Smooth muscle cell (in vitro differentiated cells): ENCODE measurements at regions not wholly inside any gene's neighbourhood (a gene's known extent, or its start where the extent isn't known, plus 50 kb on each side); places are given as distances from the start of the nearest gene placed in this dataset.
A peak's percentile ranks its signal among the peaks of the same experiment; 100 is the strongest.

ENCODE experiments used
- DNase-seq: peaks from one replicate; lab custom pipeline; 2025; ENCODE audit not compliant: unreplicated experiment; lab: John Stamatoyannopoulos, UW
- H2AFZ ChIP-seq: fragments of 200-600 bp; sonication (generic); 2 replicates; pipeline ENCODE4 v1.6.0; 2016; ENCODE audit warnings: antibody characterized with exemption, low read depth, mild to moderate bottlenecking
- H3F3A ChIP-seq: fragments of 200-600 bp; sonication (generic); 2 replicates; pipeline ENCODE4 v1.6.0; 2017; ENCODE audit warnings: antibody characterized with exemption, low read depth
- H3K27ac ChIP-seq: fragments of 200-600 bp; sonication (generic); 2 replicates; pipeline ENCODE4 v1.5.1; 2016; ENCODE audit warnings: low read depth, mild to moderate bottlenecking
- H3K27me3 ChIP-seq: fragments of 200-600 bp; sonication (generic); 2 replicates; pipeline ENCODE4 v1.6.1; 2016; ENCODE audit warnings: low read depth, mild to moderate bottlenecking
- H3K36me3 ChIP-seq: fragments of 200-600 bp; sonication (generic); 2 replicates; pipeline ENCODE4 v1.5.1; 2016; ENCODE audit warnings: low read depth
- H3K4me1 ChIP-seq: fragments of 200-600 bp; sonication (generic); 2 replicates; pipeline ENCODE4 v1.5.1; 2016; ENCODE audit warnings: low read depth
- H3K4me2 ChIP-seq: fragments of 200-600 bp; sonication (generic); 2 replicates; pipeline ENCODE4 v1.6.0; 2016; ENCODE audit warnings: mild to moderate bottlenecking
- H3K4me3 ChIP-seq: fragments of 200-600 bp; sonication (generic); 2 replicates; pipeline ENCODE4 v1.5.1; 2016; ENCODE audit warnings: mild to moderate bottlenecking
- H3K79me2 ChIP-seq: fragments of 200-600 bp; sonication (generic); 2 replicates; pipeline ENCODE4 v1.6.0; 2016; ENCODE audit warnings: low read depth, mild to moderate bottlenecking
- H3K9ac ChIP-seq: fragments of 200-600 bp; sonication (generic); 2 replicates; pipeline ENCODE4 v1.6.0; 2016; ENCODE audit warnings: low read depth
- H3K9me3 ChIP-seq: fragments of 200-600 bp; sonication (generic); replicated peaks from 2 replicates; pipeline ENCODE4 v1.5.1; 2016; ENCODE audit warnings: low read depth
- H4K20me1 ChIP-seq: fragments of 200-600 bp; sonication (generic); 2 replicates; pipeline ENCODE4 v1.6.0; 2016; ENCODE audit warnings: low read depth
- CTCF ChIP-seq: fragments of 200-600 bp; sonication (generic); IDR thresholded peaks from 2 replicates; pipeline ENCODE4 v1.5.1; 2017; ENCODE audit warnings: borderline replicate concordance, mild to moderate bottlenecking, antibody characterized with exemption; ENCODE audit not compliant: insufficient read depth, poor library complexity, severe bottlenecking
- WGBS: methylation state at CpG from one replicate; pipeline ENCODE4 v1.1.7; 2016; ENCODE audit warnings: low lambda C conversion rate; 5-methylcytosine and 5-hydroxymethylcytosine counted together

- Histone ChIP-seq H3K9me3 (no peaks in the 10 kb centered on the region), H3K27ac (peak overlapping the region; percentile 30), H3K79me2 (no peaks in the 10 kb centered on the region), H4K20me1 (no peaks in the 10 kb centered on the region), H3K36me3 (no peaks in the 10 kb centered on the region), H3K4me2 (peak overlapping the region; percentile 6), H3K27me3 (no peaks in the 10 kb centered on the region), H2AFZ (no peak overlapping the region), H3K4me3 (no peak overlapping the region), H3K4me1 (no peaks in the 10 kb centered on the region), H3F3A (no peaks in the 10 kb centered on the region), H3K9ac (no peak overlapping the region)
- 53% methylated on average over 5 of the region's 5 CpGs for whole genome bisulfite sequencing
- no peak for DNase-seq
- no peak for TF ChIP-seq CTCF
Measured at GRCh38 chr15:69659454-69660050, 206.9 kb downstream of the RPLP1 start.

GRCh38 chr15:69660114-69660513, 207.5 kb downstream of the RPLP1 start:
- peak overlapping the region; percentile 6 for H3K4me2 ChIP-seq
- no peaks in the 10 kb centered on the region for H3K27me3 ChIP-seq
- H3K4me1 ChIP-seq, result no peaks in the 10 kb centered on the region
- H3K27ac ChIP-seq, result no peak overlapping the region
- WGBS, result 86% methylated on average over 2 of the region's 2 CpGs
- no peaks in the 10 kb centered on the region for H3F3A ChIP-seq
- TF ChIP-seq CTCF, result no peak
- DNase-seq, result no peak
- H3K36me3 ChIP-seq, result no peaks in the 10 kb centered on the region
- H4K20me1 ChIP-seq, result no peaks in the 10 kb centered on the region
- no peak overlapping the region for H3K4me3 ChIP-seq
- no peaks in the 10 kb centered on the region for H3K9me3 ChIP-seq
- H3K79me2 ChIP-seq, result no peaks in the 10 kb centered on the region
- H2AFZ ChIP-seq, result no peak overlapping the region
- no peak overlapping the region for H3K9ac ChIP-seq

- 82% methylated on average over 7 of the region's 7 CpGs for WGBS
- H3K4me1 ChIP-seq, result peaks cover 6% of the 10 kb centered on the region
- TF ChIP-seq CTCF, result no peak
- no peak overlapping the region for H2AFZ ChIP-seq
- no peaks in the 10 kb centered on the region for H3K27me3 ChIP-seq
- H3F3A ChIP-seq, result no peaks in the 10 kb centered on the region
- no peak overlapping the region for H3K4me2 ChIP-seq
- H3K9me3 ChIP-seq, result no peaks in the 10 kb centered on the region
- no peak overlapping the region for H3K4me3 ChIP-seq
- no peak overlapping the region for H3K27ac ChIP-seq
- H3K36me3 ChIP-seq, result no peaks in the 10 kb centered on the region
- H3K9ac ChIP-seq, result no peak overlapping the region
- no peaks in the 10 kb centered on the region for H4K20me1 ChIP-seq
- no peaks in the 10 kb centered on the region for H3K79me2 ChIP-seq
- no peak for DNase-seq
Measured at GRCh38 chr15:69660658-69661405, 208.2 kb downstream of the RPLP1 start.
